Choroid plexus epithelial cell (primary cell): ENCODE measurements at regions not wholly inside any gene's neighbourhood (a gene's known extent, or its start where the extent isn't known, plus 50 kb on each side); places are given as distances from the start of the nearest gene placed in this dataset.

ENCODE experiments used
- DNase-seq: peaks from one replicate; pipeline ENCODE4 v3.0.0-alpha.2; 2010; ENCODE audit warnings: low read depth
- H3K4me3 ChIP-seq: 2 replicates; pipeline ENCODE4 v1.5.1; 2011; ENCODE audit warnings: low read depth, mild to moderate bottlenecking, control low read depth, low read length, moderate library complexity
- TF ChIP-seq, protein P1 (sequence below): conservative IDR thresholded peaks from 2 replicates; pipeline ENCODE4 v1.5.1; 2011; ENCODE audit warnings: low read depth, mild to moderate bottlenecking, control low read depth, inconsistent platforms, low read length, moderate library complexity

DNA sequence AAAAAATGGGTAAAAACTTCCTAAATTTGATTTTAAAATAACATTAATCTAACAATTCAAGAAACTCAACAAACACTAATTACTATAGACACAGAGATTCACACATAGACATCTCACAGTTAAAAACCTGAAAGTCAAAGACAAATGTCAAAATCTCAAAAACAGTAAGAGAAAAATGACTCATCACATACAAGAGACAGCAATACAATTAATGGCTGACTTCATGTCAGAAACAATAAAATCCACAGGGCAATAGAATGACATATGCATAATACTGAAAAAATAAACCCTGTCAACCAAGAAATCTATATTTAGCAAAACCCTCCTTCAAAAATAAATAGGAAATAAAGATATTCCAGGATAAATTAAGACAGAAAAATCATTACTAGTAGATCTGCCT lies 200.4 kb downstream of the CEMIP2 start:
- TF ChIP-seq, protein P1, sequence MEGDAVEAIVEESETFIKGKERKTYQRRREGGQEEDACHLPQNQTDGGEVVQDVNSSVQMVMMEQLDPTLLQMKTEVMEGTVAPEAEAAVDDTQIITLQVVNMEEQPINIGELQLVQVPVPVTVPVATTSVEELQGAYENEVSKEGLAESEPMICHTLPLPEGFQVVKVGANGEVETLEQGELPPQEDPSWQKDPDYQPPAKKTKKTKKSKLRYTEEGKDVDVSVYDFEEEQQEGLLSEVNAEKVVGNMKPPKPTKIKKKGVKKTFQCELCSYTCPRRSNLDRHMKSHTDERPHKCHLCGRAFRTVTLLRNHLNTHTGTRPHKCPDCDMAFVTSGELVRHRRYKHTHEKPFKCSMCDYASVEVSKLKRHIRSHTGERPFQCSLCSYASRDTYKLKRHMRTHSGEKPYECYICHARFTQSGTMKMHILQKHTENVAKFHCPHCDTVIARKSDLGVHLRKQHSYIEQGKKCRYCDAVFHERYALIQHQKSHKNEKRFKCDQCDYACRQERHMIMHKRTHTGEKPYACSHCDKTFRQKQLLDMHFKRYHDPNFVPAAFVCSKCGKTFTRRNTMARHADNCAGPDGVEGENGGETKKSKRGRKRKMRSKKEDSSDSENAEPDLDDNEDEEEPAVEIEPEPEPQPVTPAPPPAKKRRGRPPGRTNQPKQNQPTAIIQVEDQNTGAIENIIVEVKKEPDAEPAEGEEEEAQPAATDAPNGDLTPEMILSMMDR, result no peak
- no peak for DNase-seq
- H3K4me3 ChIP-seq, result no peak overlapping the region

DNA sequence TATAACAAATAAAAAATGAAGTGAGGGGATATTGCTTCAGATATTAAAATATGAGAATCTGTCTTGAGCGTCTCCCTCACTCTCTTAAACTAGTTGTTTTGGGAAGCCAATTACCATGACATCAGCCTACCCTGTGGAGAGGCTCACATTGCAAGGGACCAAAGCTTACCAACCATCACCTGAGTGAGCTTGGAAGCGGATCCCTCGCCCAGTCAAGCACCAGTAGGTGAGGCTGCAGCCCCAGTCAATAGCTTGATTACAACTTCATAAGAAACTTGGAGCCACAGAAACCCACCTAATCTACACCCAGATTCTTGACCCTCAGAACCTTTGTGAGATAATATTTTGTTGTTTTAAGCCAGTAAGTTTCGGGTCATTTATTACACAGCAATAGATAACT lies 206.2 kb downstream of the CEMIP2 start:
- DNase-seq, result no peak
- TF ChIP-seq, protein P1, result no peak
- no peak overlapping the region for H3K4me3 ChIP-seq

DNA sequence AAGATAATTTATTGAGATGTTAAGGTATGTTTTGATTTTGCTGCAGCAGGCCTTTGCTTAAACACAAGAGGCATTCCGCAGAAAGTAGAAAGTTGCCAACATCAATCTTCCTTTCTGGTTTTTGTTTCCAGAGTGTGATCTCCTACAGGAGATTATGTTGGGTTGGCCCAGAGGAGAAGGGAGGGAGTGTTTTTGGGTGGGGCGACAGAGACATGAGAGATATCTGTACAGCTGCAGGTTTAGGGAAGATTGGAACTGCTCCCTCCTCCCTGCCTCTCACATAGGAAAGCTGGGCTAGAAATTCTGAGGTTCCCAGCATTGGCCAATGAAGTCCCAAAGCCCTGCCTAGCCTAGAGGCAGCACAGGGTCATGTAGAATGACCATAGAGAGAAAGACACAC lies 211.0 kb downstream of the CEMIP2 start:
- H3K4me3 ChIP-seq, result no peak overlapping the region
- TF ChIP-seq, protein P1, result no peak

GRCh38 chr9:71552480-71552879 lies 215.8 kb downstream of the CEMIP2 start:
- TF ChIP-seq, protein P1, result no peak
- H3K4me3 ChIP-seq, result no peak overlapping the region
- no peak for DNase-seq

More for the DNA sequence above, 211.0 kb downstream of the CEMIP2 start:
- DNase-seq, result no peak

GRCh38 chr9:71549023-71549422 lies 219.3 kb downstream of the CEMIP2 start:
- H3K4me3 ChIP-seq, result no peak overlapping the region
- no peak for DNase-seq
- TF ChIP-seq, protein P1, result no peak

DNA sequence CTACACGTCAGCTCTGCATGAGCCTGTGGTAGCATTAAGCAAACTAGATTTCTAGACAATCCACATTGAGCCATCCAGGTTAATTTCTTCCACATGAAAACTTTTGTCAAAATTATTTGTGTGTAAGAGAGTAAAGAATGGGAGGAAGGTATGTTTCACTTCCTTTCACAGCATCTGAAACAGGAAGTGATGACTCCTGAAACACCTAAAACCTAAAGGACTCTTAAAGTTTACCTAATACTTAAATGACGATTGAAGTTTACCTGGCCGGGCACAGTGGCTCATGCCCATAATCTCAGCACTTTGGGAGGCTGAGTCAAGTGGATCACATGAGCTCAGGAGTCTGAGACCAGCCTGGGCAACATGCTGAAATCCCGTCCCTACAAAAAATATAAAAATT lies 223.8 kb downstream of the CEMIP2 start:
- no peak overlapping the region for H3K4me3 ChIP-seq
- TF ChIP-seq, protein P1, result no peak
- no peak for DNase-seq

- TF ChIP-seq, protein P1, result no peak
- no peak overlapping the region for H3K4me3 ChIP-seq
- no peak for DNase-seq
Observed at GRCh38 chr9:71541436-71541835, 226.9 kb downstream of the CEMIP2 start.
